NCI-H1092 treated with DMSO at 0.1 percent for 48 hours (cell line): ENCODE measurements at regions not wholly inside any gene's neighbourhood (a gene's known extent, or its start where the extent isn't known, plus 50 kb on each side); places are given as distances from the start of the nearest gene placed in this dataset.

ENCODE experiments used
- DNase-seq: peaks from one replicate; lab custom pipeline; 2025; lab: John Stamatoyannopoulos, UW

- no peak for DNase-seq
These were observed 330.5 kb upstream of the B3GALT2 start for GRCh38 chr1:193516755-193517388.

GRCh38 chr1:193514397-193514796, 328.0 kb upstream of the B3GALT2 start:
- DNase-seq = no peak

- no peak for DNase-seq
These were observed 326.6 kb upstream of the B3GALT2 start for GRCh38 chr1:193513032-193513431.

- DNase-seq = no peak
These were observed 318.5 kb upstream of the B3GALT2 start for GRCh38 chr1:193504920-193505319.

GRCh38 chr1:193498088-193498655, 311.8 kb upstream of the B3GALT2 start:
- DNase-seq = no peak

GRCh38 chr1:193494368-193494767, 308.0 kb upstream of the B3GALT2 start:
- no peak for DNase-seq

- DNase-seq = no peak
These were observed 302.8 kb upstream of the B3GALT2 start for GRCh38 chr1:193489191-193489590.

- DNase-seq = no peak
These were observed 301.3 kb upstream of the B3GALT2 start for GRCh38 chr1:193487722-193488121.

- no peak for DNase-seq
These were observed 300.3 kb upstream of the B3GALT2 start for GRCh38 chr1:193486671-193487229.

GRCh38 chr1:193480755-193481154, 294.3 kb upstream of the B3GALT2 start:
- DNase-seq = no peak

- DNase-seq = no peak
These were observed 292.8 kb upstream of the B3GALT2 start for GRCh38 chr1:193479187-193479586.

- no peak for DNase-seq
These were observed 290.3 kb upstream of the B3GALT2 start for GRCh38 chr1:193476748-193477147.

- DNase-seq = no peak
These were observed 287.5 kb upstream of the B3GALT2 start for GRCh38 chr1:193473932-193474331.

GRCh38 chr1:193472838-193473398, 286.5 kb upstream of the B3GALT2 start:
- DNase-seq = no peak

GRCh38 chr1:193472430-193472829, 286.0 kb upstream of the B3GALT2 start:
- no peak for DNase-seq

GRCh38 chr1:193471981-193472380, 285.6 kb upstream of the B3GALT2 start:
- no peak for DNase-seq

- DNase-seq = no peak
These were observed 277.0 kb upstream of the B3GALT2 start for GRCh38 chr1:193463326-193463932.

- DNase-seq = no peak
These were observed 276.4 kb upstream of the B3GALT2 start for GRCh38 chr1:193462629-193463320.

- no peak for DNase-seq
These were observed 272.2 kb upstream of the B3GALT2 start for GRCh38 chr1:193458628-193459027.

- DNase-seq = no peak
These were observed 271.3 kb upstream of the B3GALT2 start for GRCh38 chr1:193457676-193458075.

- DNase-seq = no peak
These were observed 270.4 kb upstream of the B3GALT2 start for GRCh38 chr1:193456811-193457280.

GRCh38 chr1:193451606-193452005, 265.2 kb upstream of the B3GALT2 start:
- no peak for DNase-seq
